HepG2 (cell line): ENCODE measurements at regions not wholly inside any gene's neighbourhood (a gene's known extent, or its start where the extent isn't known, plus 50 kb on each side); places are given as distances from the start of the nearest gene placed in this dataset.

Source experiments
- ATAD3A ChIP-seq: sonication (generic); formaldehyde crosslinking; IDR thresholded peaks from 2 replicates; pipeline ENCODE4 v1.4.0; 2020; ENCODE audit warnings: missing genetic modification reagents
- HES4 ChIP-seq: sonication (generic); formaldehyde crosslinking; IDR thresholded peaks from 2 replicates; pipeline ENCODE4 v1.9.0; 2021; ENCODE audit warnings: mild to moderate bottlenecking, missing genetic modification reagents, borderline replicate concordance
- HNF4A ChIP-seq: sonication (generic); formaldehyde crosslinking; IDR thresholded peaks from 2 replicates; pipeline ENCODE4 v1.4.0; 2020; ENCODE audit warnings: missing genetic modification reagents
- MAZ ChIP-seq, 2 experiments: sonication (generic) in 1 of 2; formaldehyde crosslinking in 1 of 2; IDR thresholded peaks; 2 replicates each; pipeline versions ENCODE4 v1.5.0 to v1.6.1; 2012 to 2020; ENCODE audit warnings: low read depth in 2 of 2, mild to moderate bottlenecking in 2 of 2, borderline replicate concordance in 1 of 2, improper control_type of control experiment in 1 of 2, low read length in 1 of 2, missing genetic modification reagents in 1 of 2, moderate library complexity in 1 of 2
- NCOA2 ChIP-seq: sonication (generic); formaldehyde crosslinking; IDR thresholded peaks from 2 replicates; pipeline ENCODE4 v1.8.0; 2022; ENCODE audit warnings: inconsistent platforms
- RBAK ChIP-seq: sonication (generic); formaldehyde crosslinking; IDR thresholded peaks from 2 replicates; pipeline ENCODE4 v1.5.1; 2020; ENCODE audit warnings: mild to moderate bottlenecking, missing genetic modification reagents
- REL ChIP-seq: sonication (generic); formaldehyde crosslinking; conservative IDR thresholded peaks from 2 replicates; pipeline ENCODE4 v1.8.0; 2022; ENCODE audit warnings: mild to moderate bottlenecking, missing genetic modification reagents, moderate library complexity
- RFXAP ChIP-seq: sonication (generic); formaldehyde crosslinking; IDR thresholded peaks from 2 replicates; pipeline ENCODE4 v1.4.0; 2020; ENCODE audit warnings: missing genetic modification reagents, borderline replicate concordance
- SIN3A ChIP-seq: IDR thresholded peaks from 2 replicates; pipeline ENCODE4 v1.6.1; 2011; ENCODE audit warnings: low read depth, mild to moderate bottlenecking, control low read depth, low read length, borderline replicate concordance
- SP140L ChIP-seq: sonication (generic); formaldehyde crosslinking; IDR thresholded peaks from 2 replicates; pipeline ENCODE4 v1.4.0; 2020; ENCODE audit warnings: missing genetic modification reagents, borderline replicate concordance
- TGIF2 ChIP-seq: IDR thresholded peaks from 2 replicates; pipeline ENCODE4 v1.6.1; 2016; ENCODE audit warnings: control low read depth, missing compliant biosample characterization
- ZKSCAN8 ChIP-seq: IDR thresholded peaks from 2 replicates; pipeline ENCODE4 v1.6.1; 2016; ENCODE audit warnings: borderline replicate concordance, missing genetic modification reagents, missing compliant biosample characterization
- ZMAT3 ChIP-seq: sonication (generic); formaldehyde crosslinking; conservative IDR thresholded peaks from 2 replicates; pipeline ENCODE4 v1.7.0; 2021; ENCODE audit warnings: missing genetic modification reagents
- ZNF335 ChIP-seq: sonication (generic); formaldehyde crosslinking; IDR thresholded peaks from 2 replicates; pipeline ENCODE4 v1.4.0; 2020; ENCODE audit warnings: missing genetic modification reagents
- ZNF629 ChIP-seq: sonication (generic); formaldehyde crosslinking; conservative IDR thresholded peaks from 2 replicates; pipeline ENCODE4 v1.5.0; 2020; ENCODE audit warnings: missing genetic modification reagents
- ZNF670 ChIP-seq: sonication (generic); formaldehyde crosslinking; IDR thresholded peaks from 2 replicates; pipeline ENCODE4 v1.8.0; 2022; ENCODE audit warnings: mild to moderate bottlenecking, missing genetic modification reagents, borderline replicate concordance
- ZNF792 ChIP-seq: IDR thresholded peaks from 2 replicates; pipeline ENCODE4 v1.6.1; 2016
- TF ChIP-seq, protein P1 (sequence below): sonication (generic); formaldehyde crosslinking; IDR thresholded peaks from 2 replicates; pipeline ENCODE4 v1.4.0; 2020; ENCODE audit warnings: missing genetic modification reagents
- TF ChIP-seq, protein P2 (sequence below): sonication (generic); formaldehyde crosslinking; IDR thresholded peaks from 2 replicates; pipeline ENCODE4 v1.5.1; 2020; ENCODE audit warnings: missing genetic modification reagents, mild to moderate bottlenecking, borderline replicate concordance
- TF ChIP-seq, protein P3 (sequence below): sonication (generic); formaldehyde crosslinking; conservative IDR thresholded peaks from 2 replicates; pipeline ENCODE4 v1.4.0; 2020; ENCODE audit warnings: mild to moderate bottlenecking, missing genetic modification reagents, moderate library complexity

DNA sequence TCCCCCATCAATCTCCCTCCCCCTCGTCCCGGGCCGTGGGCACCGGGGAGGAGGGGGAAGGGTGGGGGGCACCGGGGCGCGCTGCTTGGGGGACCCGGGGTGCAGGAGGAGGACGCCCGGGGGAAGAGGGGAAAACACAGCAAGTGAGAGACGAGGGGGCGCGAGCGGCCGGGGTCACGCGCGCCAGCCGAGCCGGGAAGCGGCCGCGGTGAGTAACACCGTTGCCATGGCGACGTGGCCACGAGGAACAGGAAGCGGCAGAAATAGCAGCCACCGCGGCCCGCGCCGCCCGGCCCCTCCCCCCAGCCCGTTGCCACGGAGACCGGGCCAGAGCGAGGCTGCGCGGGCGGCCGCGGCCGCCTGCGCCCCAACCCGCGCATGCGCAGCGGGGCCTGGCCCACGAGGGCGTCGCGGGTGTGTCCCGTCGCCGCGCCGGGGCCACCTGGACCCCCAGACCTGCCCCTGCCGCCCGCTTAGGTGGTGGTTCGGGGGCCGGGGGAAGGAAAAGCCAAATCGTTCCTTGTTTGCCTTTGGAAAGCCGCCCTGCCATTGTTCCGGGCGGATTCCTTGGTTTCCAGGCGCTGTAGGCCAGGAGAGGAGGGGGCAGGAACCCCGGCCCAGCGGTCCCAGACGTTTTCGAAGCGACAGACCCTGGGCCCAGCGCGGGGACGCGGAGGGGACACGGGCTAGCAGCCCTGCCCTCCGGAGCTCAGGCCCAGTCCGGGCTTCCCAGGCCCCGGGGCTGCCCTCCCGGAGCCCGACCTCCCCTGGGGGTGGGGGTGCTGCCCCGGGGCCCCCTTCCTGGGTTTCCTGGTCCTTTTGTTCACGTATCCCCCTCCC lies 207.1 kb downstream of the C9orf50 start (continued):
- no peak for TF ChIP-seq ZKSCAN8 (CRISPR knock-in tag)
- no peak for TF ChIP-seq ZNF629 (CRISPR knock-in tag)
- TF ChIP-seq ZNF792, result peak; percentile 9; the same call in 1 of the 2 replicates
- no peak for TF ChIP-seq NCOA2 (CRISPR knock-in tag)
- TF ChIP-seq, protein P1, sequence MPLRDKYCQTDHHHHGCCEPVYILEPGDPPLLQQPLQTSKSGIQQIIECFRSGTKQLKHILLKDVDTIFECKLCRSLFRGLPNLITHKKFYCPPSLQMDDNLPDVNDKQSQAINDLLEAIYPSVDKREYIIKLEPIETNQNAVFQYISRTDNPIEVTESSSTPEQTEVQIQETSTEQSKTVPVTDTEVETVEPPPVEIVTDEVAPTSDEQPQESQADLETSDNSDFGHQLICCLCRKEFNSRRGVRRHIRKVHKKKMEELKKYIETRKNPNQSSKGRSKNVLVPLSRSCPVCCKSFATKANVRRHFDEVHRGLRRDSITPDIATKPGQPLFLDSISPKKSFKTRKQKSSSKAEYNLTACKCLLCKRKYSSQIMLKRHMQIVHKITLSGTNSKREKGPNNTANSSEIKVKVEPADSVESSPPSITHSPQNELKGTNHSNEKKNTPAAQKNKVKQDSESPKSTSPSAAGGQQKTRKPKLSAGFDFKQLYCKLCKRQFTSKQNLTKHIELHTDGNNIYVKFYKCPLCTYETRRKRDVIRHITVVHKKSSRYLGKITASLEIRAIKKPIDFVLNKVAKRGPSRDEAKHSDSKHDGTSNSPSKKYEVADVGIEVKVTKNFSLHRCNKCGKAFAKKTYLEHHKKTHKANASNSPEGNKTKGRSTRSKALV (CRISPR knock-in tag), result no peak
- peak; percentile 38; the same call in 1 of the 2 replicates for TF ChIP-seq TGIF2 (CRISPR knock-in tag)
- no peak for TF ChIP-seq HNF4A
- TF ChIP-seq REL (CRISPR knock-in tag), result no peak
- TF ChIP-seq RBAK (CRISPR knock-in tag), result no peak
- no peak for TF ChIP-seq SP140L
- TF ChIP-seq ATAD3A (CRISPR knock-in tag), result no peak
- peak; percentile 24; the same call in 1 of the 2 replicates for TF ChIP-seq RFXAP (CRISPR knock-in tag)
- TF ChIP-seq SIN3A, result peak; percentile 76; the same call in 1 of the 2 replicates
- no peak for TF ChIP-seq ZNF670 (CRISPR knock-in tag)
- TF ChIP-seq, protein P2, sequence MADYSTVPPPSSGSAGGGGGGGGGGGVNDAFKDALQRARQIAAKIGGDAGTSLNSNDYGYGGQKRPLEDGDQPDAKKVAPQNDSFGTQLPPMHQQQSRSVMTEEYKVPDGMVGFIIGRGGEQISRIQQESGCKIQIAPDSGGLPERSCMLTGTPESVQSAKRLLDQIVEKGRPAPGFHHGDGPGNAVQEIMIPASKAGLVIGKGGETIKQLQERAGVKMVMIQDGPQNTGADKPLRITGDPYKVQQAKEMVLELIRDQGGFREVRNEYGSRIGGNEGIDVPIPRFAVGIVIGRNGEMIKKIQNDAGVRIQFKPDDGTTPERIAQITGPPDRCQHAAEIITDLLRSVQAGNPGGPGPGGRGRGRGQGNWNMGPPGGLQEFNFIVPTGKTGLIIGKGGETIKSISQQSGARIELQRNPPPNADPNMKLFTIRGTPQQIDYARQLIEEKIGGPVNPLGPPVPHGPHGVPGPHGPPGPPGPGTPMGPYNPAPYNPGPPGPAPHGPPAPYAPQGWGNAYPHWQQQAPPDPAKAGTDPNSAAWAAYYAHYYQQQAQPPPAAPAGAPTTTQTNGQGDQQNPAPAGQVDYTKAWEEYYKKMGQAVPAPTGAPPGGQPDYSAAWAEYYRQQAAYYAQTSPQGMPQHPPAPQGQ, result no peak
- 0 out of 2 replicates have a peak, but pooled peaks have one; percentile 31 for TF ChIP-seq ZMAT3 (CRISPR knock-in tag)
- TF ChIP-seq HES4 (CRISPR knock-in tag), result no peak
- TF ChIP-seq, protein P3, sequence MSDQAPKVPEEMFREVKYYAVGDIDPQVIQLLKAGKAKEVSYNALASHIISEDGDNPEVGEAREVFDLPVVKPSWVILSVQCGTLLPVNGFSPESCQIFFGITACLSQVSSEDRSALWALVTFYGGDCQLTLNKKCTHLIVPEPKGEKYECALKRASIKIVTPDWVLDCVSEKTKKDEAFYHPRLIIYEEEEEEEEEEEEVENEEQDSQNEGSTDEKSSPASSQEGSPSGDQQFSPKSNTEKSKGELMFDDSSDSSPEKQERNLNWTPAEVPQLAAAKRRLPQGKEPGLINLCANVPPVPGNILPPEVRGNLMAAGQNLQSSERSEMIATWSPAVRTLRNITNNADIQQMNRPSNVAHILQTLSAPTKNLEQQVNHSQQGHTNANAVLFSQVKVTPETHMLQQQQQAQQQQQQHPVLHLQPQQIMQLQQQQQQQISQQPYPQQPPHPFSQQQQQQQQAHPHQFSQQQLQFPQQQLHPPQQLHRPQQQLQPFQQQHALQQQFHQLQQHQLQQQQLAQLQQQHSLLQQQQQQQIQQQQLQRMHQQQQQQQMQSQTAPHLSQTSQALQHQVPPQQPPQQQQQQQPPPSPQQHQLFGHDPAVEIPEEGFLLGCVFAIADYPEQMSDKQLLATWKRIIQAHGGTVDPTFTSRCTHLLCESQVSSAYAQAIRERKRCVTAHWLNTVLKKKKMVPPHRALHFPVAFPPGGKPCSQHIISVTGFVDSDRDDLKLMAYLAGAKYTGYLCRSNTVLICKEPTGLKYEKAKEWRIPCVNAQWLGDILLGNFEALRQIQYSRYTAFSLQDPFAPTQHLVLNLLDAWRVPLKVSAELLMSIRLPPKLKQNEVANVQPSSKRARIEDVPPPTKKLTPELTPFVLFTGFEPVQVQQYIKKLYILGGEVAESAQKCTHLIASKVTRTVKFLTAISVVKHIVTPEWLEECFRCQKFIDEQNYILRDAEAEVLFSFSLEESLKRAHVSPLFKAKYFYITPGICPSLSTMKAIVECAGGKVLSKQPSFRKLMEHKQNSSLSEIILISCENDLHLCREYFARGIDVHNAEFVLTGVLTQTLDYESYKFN (CRISPR knock-in tag), result peak; percentile 37; the same call in 1 of the 2 replicates
- no peak for TF ChIP-seq ZNF335 (CRISPR knock-in tag)
- TF ChIP-seq MAZ (IDR thresholded peaks at IDR 0.05; ENCODE audit: borderline replicate concordance, low read depth, low read length), result peak; percentile 5; the same call in 1 of the 2 replicates
- TF ChIP-seq MAZ (CRISPR knock-in tag; IDR thresholded peaks at IDR 0.05; ENCODE audit: low read depth), result no peak
